HG03159 (cell line): ENCODE measurements at regions not wholly inside any gene's neighbourhood (a gene's known extent, or its start where the extent isn't known, plus 50 kb on each side); places are given as distances from the start of the nearest gene placed in this dataset.

ENCODE experiments used
- ATAC-seq: cut with Tn5 transposase; IDR thresholded peaks from one replicate; pipeline ENCODE4 v1.9.1; 2021; ENCODE audit warnings: mild to moderate bottlenecking, moderate library complexity; ENCODE audit not compliant: unreplicated experiment

DNA sequence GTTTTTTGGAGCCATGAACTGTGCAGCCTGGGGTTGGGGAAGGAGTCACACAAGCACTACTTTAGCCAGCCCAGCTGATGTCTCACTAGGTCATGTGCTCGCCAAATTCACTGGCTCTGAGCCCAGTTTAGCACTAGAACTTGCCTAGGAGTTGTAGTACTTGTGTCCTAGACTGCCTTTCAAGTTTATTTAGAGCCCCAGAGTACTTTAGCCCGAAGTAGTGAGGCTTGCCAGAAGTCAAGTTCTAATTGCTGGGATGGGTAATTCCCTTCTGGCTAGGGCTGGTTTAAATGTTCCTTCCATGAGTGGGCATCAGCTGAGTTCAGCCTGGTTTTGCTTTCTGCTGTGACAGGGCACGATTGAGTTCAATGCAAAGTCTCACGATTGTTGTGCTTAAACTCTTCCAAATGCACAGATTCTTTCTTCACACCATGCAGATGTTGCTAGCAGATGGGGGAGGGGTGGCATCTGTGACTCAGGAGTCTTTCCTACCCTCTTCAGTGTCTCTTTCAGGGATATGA, 228.2 kb upstream of the ZPLD1 start:
- no peak for ATAC-seq

DNA sequence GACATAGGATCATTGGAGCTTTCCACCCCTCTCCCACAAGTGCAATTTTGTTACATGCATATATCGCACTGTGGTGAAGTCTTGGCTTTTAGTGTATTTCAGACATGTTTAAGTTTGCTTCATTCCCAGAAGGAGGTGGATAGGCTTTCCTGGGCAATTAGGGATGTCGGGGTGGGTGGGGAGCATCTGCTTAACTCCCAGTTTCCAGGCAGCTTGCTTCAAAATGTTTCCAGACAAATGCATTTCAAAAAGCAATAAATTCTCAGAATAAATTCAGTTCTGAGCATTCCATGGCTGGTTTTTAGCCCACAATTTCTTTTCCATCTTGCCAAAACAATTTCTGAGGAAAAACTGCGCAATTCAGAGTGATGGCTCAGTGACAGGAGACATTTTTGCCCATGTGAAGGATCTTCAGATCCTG, 227.7 kb upstream of the ZPLD1 start:
- no peak for ATAC-seq

DNA sequence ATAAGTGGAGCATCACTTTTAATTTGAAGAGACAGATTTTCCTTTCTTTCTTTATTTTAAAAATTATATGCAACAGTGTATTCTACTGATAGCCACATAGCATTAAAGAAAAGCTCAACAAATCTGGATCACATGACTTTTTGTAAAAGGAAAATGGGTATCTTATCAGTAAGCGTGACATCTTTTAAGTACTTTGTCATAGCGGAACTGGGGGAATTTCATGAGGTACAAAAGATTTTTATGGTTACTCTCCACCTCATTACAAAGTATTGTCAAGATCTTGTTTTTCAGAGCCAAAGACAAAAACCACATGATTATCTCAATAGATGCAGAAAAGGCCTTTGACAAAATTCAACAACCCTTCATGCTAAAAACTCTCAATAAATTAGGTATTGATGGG, 219.6 kb upstream of the ZPLD1 start:
- no peak for ATAC-seq

DNA sequence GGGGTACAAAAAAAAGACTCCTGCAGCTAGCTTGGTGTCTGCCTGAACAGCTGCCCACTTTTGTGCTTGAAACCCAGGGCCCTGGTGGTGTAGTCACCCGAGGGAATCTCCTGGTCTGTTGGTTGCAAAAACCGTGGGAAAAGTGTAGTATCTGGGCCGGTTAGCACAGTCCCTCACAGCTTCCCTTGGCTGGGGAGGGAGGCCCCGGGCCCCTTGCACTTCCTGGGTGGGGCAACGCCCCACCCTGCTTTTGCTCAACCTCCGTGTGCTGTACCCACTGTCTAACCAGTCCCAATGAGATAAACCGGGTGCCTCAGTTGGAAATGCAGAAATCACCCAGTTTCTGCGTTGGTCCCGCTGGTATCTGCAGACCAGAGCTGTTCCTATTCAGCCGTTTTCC, 211.7 kb upstream of the ZPLD1 start:
- ATAC-seq: no peak

DNA sequence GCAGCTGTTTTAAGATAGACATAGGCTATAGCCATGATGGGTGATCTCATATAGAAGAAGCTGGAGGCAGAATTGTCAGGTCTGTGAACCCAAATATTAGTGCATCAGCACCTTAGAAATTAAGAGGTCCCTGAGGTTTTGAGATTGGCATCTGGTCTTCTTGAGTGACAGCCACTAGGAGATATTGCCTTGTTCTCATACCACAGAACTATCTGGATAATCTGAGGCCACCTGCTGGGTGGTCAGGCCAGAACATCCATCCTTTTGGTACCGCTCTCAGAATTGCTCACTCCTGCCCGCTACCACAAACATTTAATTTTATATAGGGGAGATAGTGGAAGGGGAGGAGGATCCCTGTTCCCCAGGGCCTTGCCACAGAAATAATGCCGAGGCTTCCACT, 210.6 kb upstream of the ZPLD1 start:
- no peak for ATAC-seq

DNA sequence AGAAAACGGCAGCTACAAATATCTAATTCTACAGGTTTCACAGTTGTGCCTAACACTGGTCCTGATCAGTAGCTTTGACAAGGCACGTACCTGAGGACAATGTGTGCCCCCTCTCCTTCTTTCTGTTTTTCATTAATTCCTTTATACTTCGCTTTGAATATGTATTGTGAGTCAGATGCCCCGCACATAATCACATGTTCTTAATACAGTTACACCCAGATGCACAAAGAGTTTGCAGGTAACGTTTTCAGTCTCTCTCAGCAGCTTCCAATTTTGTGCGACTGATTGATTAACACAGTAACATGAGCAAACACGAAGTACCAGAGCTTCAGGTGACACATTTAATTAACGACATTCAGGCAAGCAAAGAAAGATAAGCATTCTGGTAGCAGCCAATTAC, 209.8 kb upstream of the ZPLD1 start:
- ATAC-seq: no peak

DNA sequence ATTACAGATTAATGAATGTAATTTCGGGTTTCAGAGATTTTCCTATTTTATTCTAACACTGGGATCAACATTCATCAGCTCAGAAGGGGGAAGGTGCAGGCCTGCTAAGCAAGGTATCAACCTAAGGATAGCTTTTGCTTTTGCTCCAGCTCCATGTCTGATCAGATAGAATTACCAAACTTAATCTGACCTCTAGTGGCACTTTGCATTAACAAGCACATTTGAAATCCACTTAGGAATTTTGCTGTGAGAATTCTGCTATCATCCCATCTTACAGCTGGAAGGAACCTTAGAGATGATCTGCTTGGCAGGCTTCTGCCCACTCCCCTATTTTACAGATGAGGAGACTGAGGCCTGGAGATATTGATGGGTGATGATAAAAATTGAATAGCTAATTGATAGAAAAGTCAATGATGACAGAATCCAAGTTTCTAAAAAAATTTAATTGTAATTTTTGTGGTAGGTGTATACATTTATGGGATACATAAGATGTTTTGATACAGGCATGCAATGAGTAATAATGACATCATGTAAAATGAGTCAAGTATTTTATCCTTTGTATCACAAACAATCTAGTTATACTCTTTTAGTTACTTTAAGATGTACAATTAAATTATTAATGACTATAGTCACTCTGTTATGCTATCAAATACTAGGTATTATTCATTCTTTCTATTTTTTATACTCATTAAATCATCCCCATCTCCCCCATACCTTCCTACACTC, 209.2 kb upstream of the ZPLD1 start:
- no peak for ATAC-seq

DNA sequence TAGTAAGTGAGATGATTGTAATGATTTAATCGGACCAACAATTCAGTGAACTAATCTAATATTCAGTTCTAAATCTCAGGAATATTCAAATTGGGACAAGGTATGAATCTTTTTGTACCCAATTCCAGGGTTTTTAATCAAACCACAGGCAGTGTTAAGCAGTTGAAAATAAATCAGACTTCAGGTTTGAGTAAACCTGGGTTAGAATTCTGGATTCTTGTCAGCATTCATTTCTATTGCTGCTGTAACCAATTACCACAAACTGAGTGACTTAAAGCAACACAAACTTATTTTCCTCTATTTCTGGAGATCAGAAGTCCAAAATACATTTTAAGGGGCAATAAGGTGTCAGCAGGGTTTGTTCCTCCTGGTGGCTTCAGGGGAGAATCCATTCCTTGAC, 208.4 kb upstream of the ZPLD1 start:
- ATAC-seq: no peak

DNA sequence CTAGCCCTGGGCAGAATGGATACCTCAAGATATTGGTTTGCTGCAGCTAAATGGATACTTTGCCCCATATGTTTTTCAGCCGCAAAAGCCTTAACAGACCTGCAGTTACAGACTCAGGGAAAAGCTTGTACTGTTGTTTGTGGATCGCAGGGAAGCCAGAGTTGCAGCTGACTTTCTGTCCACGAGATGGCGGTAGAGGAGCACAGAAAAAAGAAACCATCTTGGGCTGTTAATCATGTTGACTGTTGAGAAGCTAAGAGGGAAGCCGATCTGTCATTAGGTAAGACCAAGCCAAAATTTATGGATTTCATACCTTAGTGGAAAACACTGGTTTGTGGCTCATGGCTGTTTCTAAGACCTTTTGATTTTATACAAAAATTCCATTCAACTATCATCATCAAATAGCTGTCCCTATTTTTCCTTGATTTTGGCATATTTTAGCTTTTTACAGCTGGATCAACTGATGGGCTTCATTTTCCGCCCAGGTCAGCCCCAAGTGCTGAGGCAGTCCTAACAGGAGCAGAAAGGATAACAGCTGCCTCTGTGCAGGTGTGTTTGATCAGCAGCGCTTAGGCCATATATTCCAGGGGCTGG, 205.7 kb upstream of the ZPLD1 start:
- peak; percentile 48 for ATAC-seq

DNA sequence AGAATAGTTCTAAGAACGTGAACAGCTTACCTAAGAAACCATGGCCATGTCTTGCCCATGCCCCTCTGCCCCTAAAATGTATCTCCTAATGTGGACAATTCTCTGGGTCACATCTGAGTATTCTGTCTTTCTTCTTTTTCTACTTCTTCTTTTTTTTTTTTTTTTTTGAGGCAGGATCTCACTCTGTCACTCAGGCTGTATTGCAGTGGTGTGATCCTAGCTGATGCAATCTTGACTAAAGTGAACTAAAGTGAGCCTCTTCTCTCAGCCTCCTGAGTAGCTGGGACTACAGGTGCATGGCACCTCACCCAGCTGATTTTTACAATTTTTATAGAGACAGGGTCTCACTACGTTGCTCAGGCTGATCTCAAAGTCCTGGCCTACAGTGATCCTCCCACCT, 204.8 kb upstream of the ZPLD1 start:
- no peak for ATAC-seq

DNA sequence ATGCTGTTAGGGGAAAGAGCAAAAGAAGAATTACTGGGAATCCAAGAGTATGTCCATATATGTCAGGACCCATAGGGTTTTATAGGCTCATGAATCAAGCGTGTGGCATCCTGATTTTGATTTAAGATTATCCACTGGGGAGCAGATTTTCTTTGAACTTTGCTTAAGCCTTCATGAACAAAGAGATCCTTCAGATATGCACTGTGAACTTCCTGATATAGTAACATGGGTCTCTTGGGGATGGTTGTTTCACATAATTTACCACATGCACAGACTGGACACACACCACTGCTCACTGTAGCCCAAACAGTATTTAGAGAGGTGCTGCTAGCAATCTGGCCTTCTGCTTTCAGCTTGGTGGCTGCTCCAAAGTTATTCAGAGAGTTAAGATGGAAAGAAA, 200.9 kb upstream of the ZPLD1 start:
- ATAC-seq: peak; percentile 87

DNA sequence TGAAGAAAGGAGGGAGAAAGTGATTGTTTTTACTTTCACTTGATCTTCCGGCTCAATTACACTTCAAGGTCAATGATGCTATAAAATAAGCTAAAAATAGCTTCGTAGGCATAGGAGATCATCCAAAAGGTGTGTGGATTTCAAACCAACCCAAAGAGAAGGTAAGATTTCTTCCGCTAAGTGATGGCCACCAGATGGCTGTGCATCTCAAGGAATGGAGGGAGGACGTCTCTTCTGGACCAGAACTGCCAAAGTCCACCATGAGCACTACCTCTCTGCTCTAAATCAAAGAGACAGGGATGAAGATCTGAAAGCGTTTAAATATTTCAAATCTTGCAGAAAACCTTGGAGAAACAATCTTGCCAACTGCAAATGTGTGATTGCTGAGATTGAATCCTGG, 199.1 kb upstream of the ZPLD1 start:
- ATAC-seq: peak; percentile 37

DNA sequence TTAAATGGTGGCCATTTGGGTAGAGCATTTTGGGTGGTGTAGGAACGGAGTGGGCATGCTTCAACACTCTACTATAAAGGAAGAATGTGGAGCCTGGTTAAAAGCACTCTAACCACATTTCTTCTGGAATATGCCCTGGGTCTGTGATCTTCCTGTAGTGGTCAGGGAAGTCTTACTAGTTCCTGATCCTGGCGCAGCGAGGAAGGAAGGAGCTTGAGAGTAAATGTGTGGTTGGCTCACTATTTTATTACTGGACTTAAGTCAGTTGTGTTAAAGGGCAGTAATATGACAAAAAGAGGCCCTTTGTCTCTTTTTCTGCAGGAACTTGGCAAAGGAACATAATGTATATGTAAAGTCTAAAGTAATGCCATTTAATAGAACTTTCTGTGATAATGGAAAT, 197.6 kb upstream of the ZPLD1 start:
- ATAC-seq: no peak

DNA sequence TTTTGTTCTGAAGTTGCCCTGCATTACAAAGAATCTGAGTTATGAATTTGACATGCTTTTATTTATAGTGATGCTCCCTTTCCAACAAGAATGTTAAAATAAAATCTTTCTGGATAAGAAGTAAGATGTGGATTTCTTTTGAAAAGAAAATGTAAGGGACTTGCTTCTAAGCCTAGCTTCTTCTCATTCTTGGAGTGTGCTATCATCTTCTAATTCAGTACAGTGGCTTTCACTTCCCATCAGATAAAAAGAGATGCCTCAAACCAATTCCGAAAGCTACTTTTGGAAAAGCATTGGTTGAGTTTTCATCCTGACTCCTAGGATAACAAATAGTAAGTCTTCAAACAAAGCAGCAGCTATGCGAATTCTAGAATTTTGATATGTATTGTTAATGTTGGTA, 197.0 kb upstream of the ZPLD1 start:
- ATAC-seq: no peak

DNA sequence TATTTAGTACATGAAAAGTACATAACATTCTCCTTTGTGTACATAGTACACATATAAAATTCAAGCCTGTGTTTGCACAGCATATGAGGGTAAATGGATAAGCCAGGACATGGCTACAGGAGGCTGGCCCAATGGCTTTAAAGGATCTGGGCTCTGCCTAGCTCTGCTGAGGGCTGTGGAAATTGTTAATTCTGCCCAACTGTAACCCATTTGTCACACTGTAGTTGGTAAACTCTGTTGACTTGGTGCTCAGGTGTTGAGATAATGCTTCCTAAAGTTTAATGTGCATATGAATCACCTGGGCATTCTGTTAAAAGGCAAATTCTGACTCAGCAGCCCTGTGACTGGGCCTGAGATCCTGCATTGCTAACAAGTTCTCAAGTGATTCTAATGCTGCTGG, 196.5 kb upstream of the ZPLD1 start:
- ATAC-seq: no peak

DNA sequence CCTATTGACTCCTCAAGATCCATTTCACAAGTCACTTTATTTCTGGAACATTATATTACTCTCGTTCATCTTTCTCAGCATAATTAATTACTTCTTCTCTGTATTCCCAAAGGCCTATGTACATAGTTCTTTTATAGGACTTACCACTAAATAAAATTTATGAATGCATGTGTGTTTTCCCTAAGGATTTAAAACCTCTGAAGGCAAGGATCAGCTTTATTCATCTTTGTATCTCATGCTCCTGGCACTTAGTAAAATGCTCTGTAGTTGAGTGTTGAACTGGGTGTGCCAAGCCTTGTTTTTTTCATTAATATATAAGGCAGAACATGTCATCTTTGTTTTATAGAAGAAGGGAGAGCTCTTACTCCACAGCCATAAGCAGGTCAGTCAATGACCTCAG, 194.1 kb upstream of the ZPLD1 start:
- no peak for ATAC-seq

DNA sequence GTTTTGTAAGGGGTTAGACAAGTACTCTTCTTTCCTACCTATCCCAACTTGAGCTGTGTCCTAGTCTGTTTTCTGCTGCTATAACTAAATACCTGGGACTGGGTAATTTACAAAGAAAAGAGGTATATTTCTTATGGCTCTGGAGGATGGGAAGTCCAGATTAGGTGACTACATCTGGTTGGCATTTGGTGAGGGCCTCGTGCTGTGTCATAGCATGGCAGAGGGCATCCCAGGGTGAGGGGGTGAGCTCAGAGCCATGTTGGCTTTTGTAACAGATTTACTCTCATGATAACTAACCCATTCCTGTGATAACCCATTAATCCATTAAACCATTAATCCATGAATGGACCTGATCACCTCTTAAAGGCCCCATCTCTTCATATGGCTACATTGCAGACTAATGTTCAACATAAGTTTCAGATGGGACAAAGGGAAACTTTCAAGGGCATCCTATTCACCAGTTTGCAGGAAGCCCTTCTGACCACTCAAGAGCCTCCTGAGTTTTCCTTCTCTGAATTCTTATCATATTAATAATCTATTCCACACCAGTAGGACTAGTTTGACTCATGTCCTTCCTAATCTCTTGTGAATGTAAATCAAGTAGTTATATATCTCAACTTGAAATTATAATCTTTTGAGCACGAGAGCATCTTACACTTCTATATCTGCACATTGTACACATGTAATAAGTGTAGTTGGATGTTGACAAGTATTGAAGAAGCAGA, 185.7 kb upstream of the ZPLD1 start:
- no peak for ATAC-seq

DNA sequence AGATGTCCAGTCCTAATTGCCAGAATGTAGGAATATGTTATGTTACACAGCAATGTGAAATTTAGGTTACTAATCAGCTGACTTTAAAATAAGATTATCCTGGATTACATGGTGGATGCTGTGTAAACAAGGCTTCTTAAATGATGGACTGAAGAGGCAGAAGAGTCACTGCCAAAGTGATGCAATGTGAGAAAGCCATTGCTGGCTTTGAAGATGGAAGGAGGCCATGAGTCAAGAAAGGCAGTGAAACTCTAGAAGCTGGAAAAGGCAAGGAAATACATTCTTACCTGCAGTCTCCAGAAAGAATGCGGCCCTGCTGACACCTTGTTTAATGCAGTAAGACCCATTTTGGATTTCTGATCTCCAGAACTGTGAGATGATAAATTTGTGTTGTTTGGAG, 179.1 kb upstream of the ZPLD1 start:
- no peak for ATAC-seq

DNA sequence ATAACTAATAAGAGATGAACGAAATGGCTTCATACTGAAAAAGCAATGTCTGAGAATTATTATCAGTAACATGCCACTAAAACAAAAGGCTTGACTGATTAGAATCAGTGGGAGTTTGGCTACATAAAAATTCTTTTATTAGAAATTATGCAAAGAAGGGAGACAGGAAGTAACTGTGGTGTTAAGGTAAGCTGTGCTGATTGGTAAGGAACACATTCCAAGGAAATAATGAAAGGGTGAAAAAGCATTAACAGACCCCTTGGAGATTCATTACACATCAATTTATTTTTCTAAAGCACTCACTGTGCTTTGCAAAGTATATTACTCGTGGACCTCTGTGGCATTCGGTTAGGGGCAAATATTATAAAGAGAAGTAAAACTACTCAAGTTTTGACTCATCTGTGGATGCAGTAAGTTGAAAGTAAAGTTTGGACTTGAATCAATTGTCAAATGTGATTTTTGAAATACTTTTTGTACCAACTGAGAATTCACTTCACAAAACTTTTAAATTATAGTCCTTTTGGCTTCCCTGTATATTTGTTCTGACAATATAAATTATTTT, 176.1 kb upstream of the ZPLD1 start:
- ATAC-seq: peak; percentile 93

DNA sequence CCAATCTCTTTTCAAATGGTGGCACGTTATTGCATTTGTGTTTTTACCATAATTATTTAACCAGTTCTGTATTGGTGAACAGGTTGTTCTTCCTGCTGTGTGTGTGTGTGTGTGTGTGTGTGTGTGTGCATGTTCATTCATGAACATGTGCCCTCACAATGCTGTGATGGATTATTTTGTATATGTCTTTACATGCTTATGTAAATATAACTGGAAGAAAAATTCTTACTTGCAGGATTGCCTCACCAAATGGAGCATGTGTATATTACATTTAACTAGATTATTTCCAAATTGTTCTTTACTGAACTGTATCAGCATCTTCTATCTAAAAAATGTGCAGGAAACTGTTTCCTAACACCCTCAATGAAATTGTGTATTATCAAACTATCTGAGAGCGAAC, 175.2 kb upstream of the ZPLD1 start:
- no peak for ATAC-seq

DNA sequence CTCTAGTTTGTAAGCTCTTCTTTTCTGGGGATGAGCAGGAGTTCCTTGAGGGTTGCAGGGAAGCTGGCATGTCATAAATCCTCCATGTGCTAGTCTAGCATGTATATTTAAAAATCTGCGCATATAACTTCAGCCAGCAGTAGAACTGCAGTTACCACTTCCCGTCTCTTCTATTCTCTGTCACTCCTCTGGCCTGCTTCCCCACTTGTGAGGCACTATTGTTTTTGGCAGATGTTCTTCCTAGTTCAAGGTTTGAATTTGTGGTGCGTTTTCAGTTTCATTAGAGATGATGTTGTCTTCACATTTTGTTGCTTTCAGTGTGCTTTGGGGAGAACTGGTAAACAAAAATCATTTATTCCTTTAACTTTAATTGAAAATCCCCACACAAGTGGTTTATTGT, 169.1 kb upstream of the ZPLD1 start:
- peak; percentile 74 for ATAC-seq

DNA sequence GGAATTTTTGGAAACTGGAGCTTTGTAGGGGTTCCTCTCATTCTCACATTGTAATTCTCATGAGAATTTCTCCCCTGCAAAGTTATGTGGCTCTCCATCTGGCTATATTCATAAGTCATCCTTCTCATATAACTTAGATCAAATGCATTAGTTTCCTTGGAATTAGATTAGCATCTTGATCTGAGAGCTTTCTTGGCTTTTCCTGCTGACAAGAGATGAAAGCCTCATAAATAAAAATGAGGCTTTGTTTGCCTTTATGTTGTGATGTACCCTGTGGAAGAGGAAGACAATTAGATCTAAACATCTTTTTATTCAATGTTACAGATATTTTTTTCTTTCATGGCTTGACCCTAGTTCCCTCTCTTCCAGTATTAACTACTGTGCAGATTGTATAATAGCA, 165.4 kb upstream of the ZPLD1 start:
- ATAC-seq: no peak
